GM06990 (cell line): ENCODE measurements at regions not wholly inside any gene's neighbourhood (a gene's known extent, or its start where the extent isn't known, plus 50 kb on each side); places are given as distances from the start of the nearest gene placed in this dataset.

Source experiments
- DNase-seq: peaks from one replicate; pipeline ENCODE4 v3.0.0-alpha.2; 2011; ENCODE audit not compliant: insufficient read length; ENCODE audit errors: extremely low read depth
- H3K27me3 ChIP-seq: replicated peaks from 2 replicates; pipeline ENCODE4 v1.6.0; 2011; ENCODE audit warnings: low read length; ENCODE audit not compliant: control insufficient read depth, insufficient read depth
- H3K36me3 ChIP-seq: 2 replicates; pipeline ENCODE4 v1.5.1; 2011; ENCODE audit warnings: low read length; ENCODE audit not compliant: control insufficient read depth, insufficient read depth
- H3K4me3 ChIP-seq: replicated peaks from 2 replicates; pipeline ENCODE4 v1.5.1; 2011; ENCODE audit warnings: low read depth, mild to moderate bottlenecking, control low read depth, low read length
- CTCF ChIP-seq: IDR thresholded peaks from 2 replicates; pipeline ENCODE4 v1.5.1; 2011; ENCODE audit warnings: low read length, control low read depth, mild to moderate bottlenecking, inconsistent platforms; ENCODE audit not compliant: insufficient read depth, poor library complexity, severe bottlenecking

GRCh38 chr9:129341171-129341986 is 163.3 kb upstream of the IER5L start:
- TF ChIP-seq CTCF, result no peak
- H3K36me3 ChIP-seq, result no peaks in the 10 kb centered on the region
- no peak for DNase-seq
- no peak overlapping the region for H3K4me3 ChIP-seq
- no peaks in the 10 kb centered on the region; the same call in 1 of the 2 replicates for H3K27me3 ChIP-seq

- Histone ChIP-seq H3K36me3 (no peaks in the 10 kb centered on the region), H3K4me3 (no peak overlapping the region), H3K27me3 (no peaks in the 10 kb centered on the region; the same call in 1 of the 2 replicates)
- no peak for TF ChIP-seq CTCF
- DNase-seq, result no peak
Measured at GRCh38 chr9:129340427-129341170, 162.5 kb upstream of the IER5L start.

GRCh38 chr9:129339539-129340157 is 161.6 kb upstream of the IER5L start:
- Histone ChIP-seq H3K36me3 (no peaks in the 10 kb centered on the region), H3K4me3 (no peak overlapping the region), H3K27me3 (peaks cover 2% of the 10 kb centered on the region)
- TF ChIP-seq CTCF, result no peak
- no peak for DNase-seq

- Histone ChIP-seq H3K36me3 (no peaks in the 10 kb centered on the region), H3K27me3 (peaks cover 2% of the 10 kb centered on the region), H3K4me3 (no peak overlapping the region)
- no peak for TF ChIP-seq CTCF
- no peak for DNase-seq
Measured at GRCh38 chr9:129338724-129339430, 160.8 kb upstream of the IER5L start.

- no peak for TF ChIP-seq CTCF
- no peak overlapping the region for H3K4me3 ChIP-seq
- no peaks in the 10 kb centered on the region for H3K36me3 ChIP-seq
- peaks cover 2% of the 10 kb centered on the region for H3K27me3 ChIP-seq
- no peak for DNase-seq
Measured at GRCh38 chr9:129337336-129338140, 159.5 kb upstream of the IER5L start.
